Epithelial cell of proximal tubule (primary cell): ENCODE measurements at regions not wholly inside any gene's neighbourhood (a gene's known extent, or its start where the extent isn't known, plus 50 kb on each side); places are given as distances from the start of the nearest gene placed in this dataset.
A peak's percentile ranks its signal among the peaks of the same experiment; 100 is the strongest.

Experiments used
- DNase-seq: peaks from one replicate; pipeline ENCODE4 v3.0.0-alpha.2; 2011; ENCODE audit warnings: low read depth
- H3K4me3 ChIP-seq: 2 replicates; pipeline ENCODE4 v1.5.1; 2011; ENCODE audit warnings: low read depth, mild to moderate bottlenecking, low read length
- CTCF ChIP-seq: conservative IDR thresholded peaks from 2 replicates; pipeline ENCODE4 v1.5.1; 2012; ENCODE audit warnings: low read depth, mild to moderate bottlenecking, low read length

DNA sequence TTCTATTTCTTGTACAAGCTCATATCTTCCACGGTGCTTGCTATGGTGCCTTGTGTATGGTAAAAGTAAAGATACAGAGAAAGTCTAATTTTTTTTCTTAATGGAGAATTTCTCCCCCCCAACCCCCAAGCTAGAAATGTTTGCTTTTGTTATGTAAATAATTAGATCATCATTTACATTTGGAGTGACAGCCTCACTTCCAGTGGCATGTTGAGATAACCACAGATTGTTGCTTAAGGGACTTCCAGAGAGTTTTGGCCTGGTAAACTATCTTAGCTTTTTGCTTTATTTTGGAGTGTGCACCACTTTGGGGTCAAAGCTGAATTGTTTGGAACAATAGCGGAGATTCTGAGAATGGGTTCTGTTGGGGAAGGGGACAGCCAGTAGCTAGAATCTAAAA lies 129.7 kb downstream of the ZNF365 start:
- TF ChIP-seq CTCF, result no peak
- no peak for DNase-seq
- H3K4me3 ChIP-seq, result no peak overlapping the region

DNA sequence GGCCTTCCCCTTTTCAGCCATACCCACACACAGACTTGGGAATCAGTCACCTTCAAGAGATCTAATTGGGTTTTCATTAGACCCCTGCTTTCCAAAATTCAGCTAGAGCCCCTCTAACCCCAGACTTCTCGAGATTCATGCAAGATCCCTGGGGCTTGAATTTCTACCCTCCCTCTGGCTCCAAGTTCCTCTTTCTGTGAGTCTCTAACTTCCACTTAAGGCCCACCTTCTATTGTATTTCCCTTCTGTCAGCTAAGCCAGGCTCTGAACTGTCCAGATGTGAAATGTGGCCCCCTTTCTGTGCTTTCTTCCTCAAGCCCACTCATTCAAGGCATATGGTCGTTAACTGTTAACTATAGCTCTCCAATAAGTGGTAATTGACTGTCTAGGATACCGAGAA lies 132.2 kb downstream of the ZNF365 start:
- DNase-seq, result no peak
- TF ChIP-seq CTCF, result no peak
- H3K4me3 ChIP-seq, result no peak overlapping the region

GRCh38 chr10:62511238-62511637 lies 137.1 kb downstream of the ZNF365 start:
- DNase-seq, result no peak
- no peak overlapping the region for H3K4me3 ChIP-seq
- TF ChIP-seq CTCF, result no peak

- DNase-seq, result peak; percentile 65
- TF ChIP-seq CTCF, result no peak
- H3K4me3 ChIP-seq, result no peak overlapping the region
Measured at GRCh38 chr10:62511656-62512055, 137.5 kb downstream of the ZNF365 start.

DNA sequence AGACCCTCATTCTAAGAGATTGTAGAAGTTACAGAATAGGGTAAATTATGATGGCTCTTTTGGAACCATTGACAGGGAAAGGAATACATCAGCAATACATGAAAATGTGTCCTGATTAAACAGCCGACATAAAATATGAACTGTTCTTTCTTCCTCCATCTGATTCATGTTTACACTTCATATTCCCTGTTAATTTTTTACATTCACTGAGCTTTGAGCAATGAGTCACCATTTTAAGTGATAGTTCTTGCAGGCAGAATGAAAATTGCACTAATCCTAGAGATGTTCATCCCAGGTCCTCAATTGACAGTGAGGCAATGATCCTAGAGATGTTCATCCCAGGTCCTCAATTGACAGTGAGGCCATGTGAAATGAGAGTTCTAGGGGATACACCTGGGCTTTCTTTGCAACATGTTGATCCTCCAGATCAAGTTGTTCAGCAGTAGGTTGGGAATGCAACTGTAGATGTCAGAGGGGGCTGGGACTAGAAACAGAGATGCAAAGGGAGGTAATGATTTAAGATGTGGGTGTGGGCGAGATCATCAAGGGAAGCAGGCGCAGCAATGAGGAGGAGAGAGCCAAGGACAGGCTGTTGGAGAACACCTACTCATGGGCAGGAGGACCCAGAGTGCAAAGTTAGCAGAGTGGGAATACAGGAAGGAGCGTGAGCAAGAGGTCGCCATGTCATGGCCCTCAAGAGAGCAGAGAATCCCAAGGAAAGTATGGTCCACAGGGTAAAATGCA lies 138.7 kb downstream of the ZNF365 start:
- no peak overlapping the region for H3K4me3 ChIP-seq
- no peak for DNase-seq
- no peak for TF ChIP-seq CTCF

GRCh38 chr10:62514079-62514693 lies 140.0 kb downstream of the ZNF365 start:
- H3K4me3 ChIP-seq, result no peak overlapping the region
- TF ChIP-seq CTCF, result no peak
- DNase-seq, result no peak

GRCh38 chr10:62517252-62517651 lies 143.1 kb downstream of the ZNF365 start:
- no peak overlapping the region for H3K4me3 ChIP-seq
- no peak for DNase-seq
- TF ChIP-seq CTCF, result no peak
